SH-SY5Y (cell line): ENCODE measurements at regions not wholly inside any gene's neighbourhood (a gene's known extent, or its start where the extent isn't known, plus 50 kb on each side); places are given as distances from the start of the nearest gene placed in this dataset.

Source experiments
- GATA2 ChIP-seq: IDR thresholded peaks from 2 replicates; pipeline ENCODE4 v1.6.1; 2011; ENCODE audit warnings: mild to moderate bottlenecking, low read depth, low read length
- GATA3 ChIP-seq: IDR thresholded peaks from 2 replicates; pipeline ENCODE4 v1.6.1; 2011; ENCODE audit warnings: low read depth, mild to moderate bottlenecking, low read length, moderate library complexity

DNA sequence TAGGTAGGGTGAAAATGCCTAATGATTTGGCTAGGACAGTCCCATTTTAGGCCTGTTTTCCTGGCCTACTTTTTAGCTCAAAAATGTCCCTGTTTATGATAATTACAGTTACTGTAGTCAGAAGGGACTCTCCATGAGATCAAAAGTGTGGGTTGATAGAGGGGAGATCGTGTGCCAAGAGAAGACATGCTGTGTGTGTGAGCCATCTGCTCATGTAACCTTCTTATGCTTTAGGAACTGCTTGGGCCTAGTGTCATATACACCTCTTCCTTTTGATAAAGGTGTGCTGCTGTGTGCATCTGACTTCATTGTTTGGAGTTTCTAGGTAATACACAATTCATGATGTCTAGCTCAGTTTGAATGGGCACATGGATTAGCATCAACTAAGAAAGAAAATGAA, 786.5 kb downstream of the PDCD6IP start:
- TF ChIP-seq GATA3: no peak
- TF ChIP-seq GATA2: no peak
